H1 (cell line): ENCODE measurements at regions not wholly inside any gene's neighbourhood (a gene's known extent, or its start where the extent isn't known, plus 50 kb on each side); places are given as distances from the start of the nearest gene placed in this dataset.

Experiments
- CTCF ChIA-PET: fragments of 300-600 bp; sonication (Branson Sonifier 250); formaldehyde crosslinking; loops from one replicate; lab custom pipeline; 2021; ENCODE audit not compliant: partially characterized antibody; lab: Charles Lee
- POLR2A ChIA-PET: fragments of 300-600 bp; sonication (Branson Sonifier 250); formaldehyde crosslinking; loops from one replicate; lab custom pipeline; 2021; ENCODE audit warnings: inconsistent platforms; ENCODE audit not compliant: partially characterized antibody; lab: Charles Lee
- DNase-seq, 2 experiments: peaks; one replicate each; pipeline versions ENCODE4 v3.0.0 to v3.0.0-alpha.2; 2010 to 2022; ENCODE audit warnings: low spot score in 2 of 2, low read depth in 1 of 2, mixed read lengths in 1 of 2
- FAIRE-seq: peaks from 2 replicates; lab custom pipeline; 2011; peaks lifted over from hg19 to GRCh38; lab: Jason Lieb, UNC
- H2AFZ ChIP-seq: 2 replicates; pipeline ENCODE4 v1.8.1; 2012; ENCODE audit warnings: low read length, inconsistent platforms
- H2AK5ac ChIP-seq: 2 replicates; pipeline ENCODE4 v1.6.1; 2013; ENCODE audit warnings: low read depth, low read length
- H2BK120ac ChIP-seq: replicated peaks from 2 replicates; pipeline ENCODE3; 2013; ENCODE audit warnings: low read depth, low read length, inconsistent platforms
- H2BK12ac ChIP-seq: 2 replicates; pipeline ENCODE4 v1.6.1; 2013; ENCODE audit warnings: low read depth, low read length
- H2BK15ac ChIP-seq: 2 replicates; pipeline ENCODE4 v1.6.1; 2013; ENCODE audit warnings: low read length
- H2BK20ac ChIP-seq: 2 replicates; pipeline ENCODE4 v1.6.1; 2013; ENCODE audit warnings: low read length
- H2BK5ac ChIP-seq: 2 replicates; pipeline ENCODE4 v1.6.1; 2013; ENCODE audit warnings: low read depth, low read length
- H3K14ac ChIP-seq: 2 replicates; pipeline ENCODE4 v1.6.1; 2013; ENCODE audit warnings: inconsistent platforms; ENCODE audit not compliant: insufficient read length
- H3K18ac ChIP-seq: 2 replicates; pipeline ENCODE4 v1.6.1; 2013; ENCODE audit warnings: low read length; ENCODE audit errors: extremely low read depth
- H3K23ac ChIP-seq: 2 replicates; pipeline ENCODE4 v1.6.1; 2013; ENCODE audit warnings: inconsistent platforms; ENCODE audit not compliant: insufficient read length
- H3K23me2 ChIP-seq: 2 replicates; pipeline ENCODE4 v1.6.1; 2013; ENCODE audit warnings: low read depth, low read length
- H3K27ac ChIP-seq: 2 replicates; pipeline ENCODE4 v1.6.1; 2011; ENCODE audit warnings: low read depth, low read length, inconsistent platforms
- H3K27me3 ChIP-seq, 4 experiments: replicated peaks in 1 of 4; 1 replicate in 1 of 4; 2 replicates in 3 of 4; pipeline versions ENCODE4 v1.6.1 to v1.8.1; 2011 to 2013; ENCODE audit warnings: low read length in 3 of 4, mild to moderate bottlenecking in 3 of 4, inconsistent platforms in 2 of 4, mixed read lengths in 2 of 4, moderate library complexity in 1 of 4; ENCODE audit not compliant: control insufficient read depth in 3 of 4, insufficient read depth in 3 of 4; ENCODE audit errors: extremely low read depth in 1 of 4
- H3K36me3 ChIP-seq, 4 experiments: 2 replicates each; pipeline versions ENCODE4 v1.6.1 to v1.8.1; 2011 to 2013; ENCODE audit warnings: mild to moderate bottlenecking in 4 of 4, low read length in 3 of 4, moderate library complexity in 2 of 4, control low read depth in 1 of 4, inconsistent platforms in 1 of 4; ENCODE audit not compliant: insufficient read depth in 4 of 4, control insufficient read depth in 2 of 4
- H3K4ac ChIP-seq: replicated peaks from 2 replicates; pipeline ENCODE3; 2013; ENCODE audit warnings: low read length, low read depth, mixed read lengths, inconsistent platforms; ENCODE audit not compliant: insufficient read length
- H3K4me1 ChIP-seq, 4 experiments: replicated peaks in 1 of 4; 1 replicate in 1 of 4; 2 replicates in 3 of 4; pipeline versions ENCODE4 v1.6.1 to v1.8.1; 2011 to 2013; ENCODE audit warnings: low read length in 3 of 4, inconsistent platforms in 2 of 4, mixed read lengths in 1 of 4; ENCODE audit not compliant: insufficient read depth in 4 of 4, control insufficient read depth in 3 of 4
- H3K4me2 ChIP-seq, 2 experiments: 2 replicates each; pipeline versions ENCODE4 v1.6.1 to v1.8.1; 2011 to 2013; ENCODE audit warnings: low read depth in 2 of 2, low read length in 2 of 2, control low read depth in 1 of 2, inconsistent platforms in 1 of 2, mild to moderate bottlenecking in 1 of 2; ENCODE audit not compliant: insufficient read depth in 1 of 2
- H3K4me3 ChIP-seq, 4 experiments: fragments of 200-600, 300-600 bp in 1 of 4; sonication (generic), shearing (Covaris generic), sonication (Bioruptor Twin) in 1 of 4; 2 replicates each; pipeline versions ENCODE4 v1.5.1 to v1.8.1; 2011 to 2016; ENCODE audit warnings: low read length in 4 of 4, low read depth in 3 of 4, control low read depth in 2 of 4, inconsistent platforms in 2 of 4, mild to moderate bottlenecking in 2 of 4, mixed read lengths in 1 of 4, moderate library complexity in 1 of 4; ENCODE audit not compliant: insufficient read depth in 2 of 4; ENCODE audit errors: extremely low read depth in 1 of 4
- H3K56ac ChIP-seq: replicated peaks from 2 replicates; pipeline ENCODE3; 2013; ENCODE audit warnings: low read depth, mild to moderate bottlenecking, mixed read lengths, low read length, inconsistent platforms; ENCODE audit not compliant: insufficient read length
- H3K79me1 ChIP-seq: 2 replicates; pipeline ENCODE4 v1.6.1; 2013; ENCODE audit warnings: low read depth, low read length, control low read depth
- H3K79me2 ChIP-seq, 2 experiments: 2 replicates each; pipeline versions ENCODE4 v1.6.1 to v1.8.1; 2012 to 2013; ENCODE audit warnings: low read length in 2 of 2, mild to moderate bottlenecking in 2 of 2, inconsistent platforms in 1 of 2; ENCODE audit not compliant: insufficient read depth in 2 of 2, control insufficient read depth in 1 of 2
- H3K9ac ChIP-seq, 4 experiments: replicated peaks in 1 of 4; 1 replicate in 1 of 4; 2 replicates in 3 of 4; pipeline versions ENCODE4 v1.6.1 to v1.8.1; 2011 to 2013; ENCODE audit warnings: low read depth in 3 of 4, low read length in 3 of 4, control low read depth in 2 of 4, mild to moderate bottlenecking in 2 of 4, moderate library complexity in 2 of 4, inconsistent platforms in 1 of 4; ENCODE audit errors: extremely low read depth in 1 of 4
- H3K9me3 ChIP-seq, 2 experiments: 2 replicates each; pipeline versions ENCODE4 v1.6.1 to v1.8.1; 2012 to 2013; ENCODE audit warnings: mild to moderate bottlenecking in 2 of 2, moderate library complexity in 2 of 2, control low read depth in 1 of 2, inconsistent platforms in 1 of 2, low read depth in 1 of 2, low read length in 1 of 2, mixed read lengths in 1 of 2; ENCODE audit not compliant: insufficient read depth in 2 of 2
- H4K20me1 ChIP-seq, 2 experiments: replicated peaks in 1 of 2; 2 replicates each; pipeline versions ENCODE3 to v1.8.1; 2011 to 2013; ENCODE audit warnings: inconsistent platforms in 2 of 2, low read length in 2 of 2, mild to moderate bottlenecking in 1 of 2; ENCODE audit not compliant: insufficient read depth in 2 of 2, control insufficient read depth in 1 of 2
- H4K5ac ChIP-seq: 2 replicates; pipeline ENCODE4 v1.6.1; 2013; ENCODE audit warnings: low read length, low read depth, mixed read lengths, inconsistent platforms; ENCODE audit not compliant: insufficient read length
- H4K8ac ChIP-seq: 2 replicates; pipeline ENCODE4 v1.8.0; 2013; ENCODE audit warnings: mild to moderate bottlenecking, moderate library complexity, low read length, inconsistent platforms; ENCODE audit not compliant: insufficient read depth; ENCODE audit errors: extremely low read depth
- H4K91ac ChIP-seq: replicated peaks from 2 replicates; pipeline ENCODE3; 2013; ENCODE audit warnings: low read length, mixed read lengths, inconsistent platforms; ENCODE audit not compliant: insufficient read length
- ASH2L ChIP-seq: fragments of 200-600, 300-600 bp; sonication (generic); IDR thresholded peaks from one replicate; pipeline ENCODE4 v1.7.1; 2017; ENCODE audit warnings: low read length
- ATF3 ChIP-seq: IDR thresholded peaks from 2 replicates; pipeline ENCODE4 v1.6.1; 2011; ENCODE audit warnings: low read depth, mild to moderate bottlenecking, low read length; ENCODE audit not compliant: insufficient read depth
- CHD2 ChIP-seq: IDR thresholded peaks from 2 replicates; pipeline ENCODE4 v1.6.1; 2012; ENCODE audit warnings: low read length, improper control_type of control experiment
- CREB1 ChIP-seq: IDR thresholded peaks from 2 replicates; pipeline ENCODE4 v1.6.1; 2012; ENCODE audit warnings: inconsistent platforms
- CTBP2 ChIP-seq: IDR thresholded peaks from 2 replicates; pipeline ENCODE4 v1.7.0; 2011; ENCODE audit warnings: borderline replicate concordance, mild to moderate bottlenecking, moderate library complexity, mixed read lengths, low read length; ENCODE audit not compliant: insufficient read depth, insufficient read length
- EP300 ChIP-seq, 2 experiments: IDR thresholded peaks; 1 replicate in 1 of 2; 2 replicates in 1 of 2; pipeline ENCODE4 v1.6.1; 2011 to 2012; ENCODE audit warnings: low read depth in 2 of 2, low read length in 2 of 2, mild to moderate bottlenecking in 2 of 2, borderline replicate concordance in 1 of 2, inconsistent platforms in 1 of 2, moderate library complexity in 1 of 2
- KDM1A ChIP-seq: fragments of 200-600, 300-600 bp; sonication (generic); IDR thresholded peaks from 2 replicates; pipeline ENCODE4 v1.7.1; 2016; ENCODE audit warnings: mild to moderate bottlenecking, low read length, borderline replicate concordance
- POLR2A ChIP-seq, 2 experiments: IDR thresholded peaks; 1 replicate in 1 of 2; 2 replicates in 1 of 2; pipeline ENCODE4 v1.6.1; 2011; ENCODE audit warnings: low read depth in 2 of 2, low read length in 2 of 2, mild to moderate bottlenecking in 2 of 2; ENCODE audit errors: control extremely low read depth in 1 of 2
- SP1 ChIP-seq: IDR thresholded peaks from 2 replicates; pipeline ENCODE4 v1.6.1; 2011; ENCODE audit warnings: low read depth, low read length
- SUZ12 ChIP-seq: fragments of 200-600 bp; sonication (generic); IDR thresholded peaks from 2 replicates; pipeline ENCODE4 v1.6.1; 2012; ENCODE audit warnings: mild to moderate bottlenecking, inconsistent platforms, low read length, moderate library complexity, mixed read lengths
- TBP ChIP-seq: IDR thresholded peaks from 2 replicates; pipeline ENCODE4 v1.6.1; 2011; ENCODE audit warnings: low read depth, low read length, improper control_type of control experiment
- ZNF274 ChIP-seq: IDR thresholded peaks from 2 replicates; pipeline ENCODE4 v1.7.0; 2012; ENCODE audit warnings: low read length, borderline replicate concordance; ENCODE audit errors: extremely low read depth
- WGBS, 2 experiments: shearing (Covaris generic) in 1 of 2; methylation state at CpG; one replicate each; pipeline versions ENCODE4 v1.1.6 to v1.1.7; 2013 to 2015; ENCODE audit warnings: low lambda C conversion rate in 2 of 2, mixed read lengths in 2 of 2, inconsistent platforms in 1 of 2, low coverage in 1 of 2, missing lambda C conversion rate in 1 of 2; ENCODE audit not compliant: insufficient replicate concordance in 2 of 2, insufficient coverage in 1 of 2, insufficient read length in 1 of 2; ENCODE audit errors: extremely low coverage in 1 of 2, missing lambda C conversion rate in 1 of 2; 5-methylcytosine and 5-hydroxymethylcytosine counted together

GRCh38 chr3:10748040-10748439, 68.0 kb upstream of the SLC6A11 start:
- no peak overlapping the region for H2AK5ac ChIP-seq
- no peak overlapping the region for H3K56ac ChIP-seq
- DNase-seq (no peak), FAIRE-seq (no peak)
- no peak overlapping the region for H3K18ac ChIP-seq
- no peak overlapping the region for H3K9ac ChIP-seq
- H4K8ac ChIP-seq, result no peak overlapping the region
- no peaks in the 10 kb centered on the region for H3K79me2 ChIP-seq
- no peak overlapping the region for H3K27ac ChIP-seq
- WGBS, 2 experiments, result 60% methylated on average over 1 of the region's 1 CpG; no CpG with 5 or more reads in 1 of the 2 experiments
- no peak overlapping the region for H3K4me3 ChIP-seq
- no peaks in the 10 kb centered on the region for H3K4me1 ChIP-seq
- H2AFZ ChIP-seq, result no peak overlapping the region
- H3K4ac ChIP-seq, result no peak overlapping the region
- no peak overlapping the region for H2BK15ac ChIP-seq
- H2BK20ac ChIP-seq, result no peak overlapping the region
- no peaks in the 10 kb centered on the region for H3K36me3 ChIP-seq
- no peak overlapping the region for H3K14ac ChIP-seq
- peaks cover 0 to 10% (median 0%) of the 10 kb centered on the region in 4 experiments; a peak in 2 of 7 replicates for H3K27me3 ChIP-seq
- H3K79me1 ChIP-seq, result no peaks in the 10 kb centered on the region
- H3K23ac ChIP-seq, result no peak overlapping the region
- no peaks in the 10 kb centered on the region for H3K9me3 ChIP-seq
- CTCF ChIA-PET, result interaction anchor here (0.9 to 7.8 kb wide), 7 partner anchors 9 to 312 kb away, joined by 3 to 67 read pairs (median 3); no protein-coding TSS in a partner anchor
- no peak overlapping the region for H2BK12ac ChIP-seq
- H3K4me2 ChIP-seq, result no peak overlapping the region
- H4K5ac ChIP-seq, result no peak overlapping the region
- H4K20me1 ChIP-seq, result no peaks in the 10 kb centered on the region
- H2BK120ac ChIP-seq, result no peak overlapping the region
- H2BK5ac ChIP-seq, result no peak overlapping the region
- POLR2A ChIA-PET, result no interaction called here
- H3K23me2 ChIP-seq, result no peaks in the 10 kb centered on the region
- H4K91ac ChIP-seq, result no peak overlapping the region
- no peak for TF ChIP-seq CREB1
- TF ChIP-seq CTBP2, result no peak
- no peak for TF ChIP-seq ASH2L
- TF ChIP-seq TBP, result no peak
- TF ChIP-seq ZNF274, result no peak
- no peak for TF ChIP-seq KDM1A
- no peak for TF ChIP-seq EP300 (IDR thresholded peaks at IDR 0.05; ENCODE audit: borderline replicate concordance in 1 of 2, low read depth in 2 of 2, low read length in 2 of 2)
- no peak for TF ChIP-seq ATF3
- TF ChIP-seq SP1, result no peak
- TF ChIP-seq SUZ12, result no peak
- no peak for TF ChIP-seq POLR2A (IDR thresholded peaks at IDR 0.05; ENCODE audit: control extremely low read depth in 1 of 2, low read depth in 2 of 2, low read length in 2 of 2)
- TF ChIP-seq CHD2, result no peak
